ENCODE measurements at regions not wholly inside any gene's neighbourhood (a gene's known extent, or its start where the extent isn't known, plus 50 kb on each side); places are given as distances from the start of the nearest gene placed in this dataset.

- TF ChIP-seq, protein P1, sequence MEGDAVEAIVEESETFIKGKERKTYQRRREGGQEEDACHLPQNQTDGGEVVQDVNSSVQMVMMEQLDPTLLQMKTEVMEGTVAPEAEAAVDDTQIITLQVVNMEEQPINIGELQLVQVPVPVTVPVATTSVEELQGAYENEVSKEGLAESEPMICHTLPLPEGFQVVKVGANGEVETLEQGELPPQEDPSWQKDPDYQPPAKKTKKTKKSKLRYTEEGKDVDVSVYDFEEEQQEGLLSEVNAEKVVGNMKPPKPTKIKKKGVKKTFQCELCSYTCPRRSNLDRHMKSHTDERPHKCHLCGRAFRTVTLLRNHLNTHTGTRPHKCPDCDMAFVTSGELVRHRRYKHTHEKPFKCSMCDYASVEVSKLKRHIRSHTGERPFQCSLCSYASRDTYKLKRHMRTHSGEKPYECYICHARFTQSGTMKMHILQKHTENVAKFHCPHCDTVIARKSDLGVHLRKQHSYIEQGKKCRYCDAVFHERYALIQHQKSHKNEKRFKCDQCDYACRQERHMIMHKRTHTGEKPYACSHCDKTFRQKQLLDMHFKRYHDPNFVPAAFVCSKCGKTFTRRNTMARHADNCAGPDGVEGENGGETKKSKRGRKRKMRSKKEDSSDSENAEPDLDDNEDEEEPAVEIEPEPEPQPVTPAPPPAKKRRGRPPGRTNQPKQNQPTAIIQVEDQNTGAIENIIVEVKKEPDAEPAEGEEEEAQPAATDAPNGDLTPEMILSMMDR (IDR thresholded peaks at IDR 0.05 in 2 of 3, conservative IDR thresholded peaks at IDR 0.05 in 1 of 3; ENCODE audit: borderline replicate concordance in 1 of 3, insufficient read depth in 1 of 3, low read depth in 2 of 3, low read length in 2 of 3): no peak
- TF ChIP-seq POLR2A (IDR thresholded peaks at IDR 0.05; ENCODE audit: borderline replicate concordance, extremely low read depth, insufficient read depth, insufficient read length): no peak
- TF ChIP-seq POLR2AphosphoS5 (IDR thresholded peaks at IDR 0.05; ENCODE audit: low read depth, low read length): no peak
- TF ChIP-seq, protein P2, sequence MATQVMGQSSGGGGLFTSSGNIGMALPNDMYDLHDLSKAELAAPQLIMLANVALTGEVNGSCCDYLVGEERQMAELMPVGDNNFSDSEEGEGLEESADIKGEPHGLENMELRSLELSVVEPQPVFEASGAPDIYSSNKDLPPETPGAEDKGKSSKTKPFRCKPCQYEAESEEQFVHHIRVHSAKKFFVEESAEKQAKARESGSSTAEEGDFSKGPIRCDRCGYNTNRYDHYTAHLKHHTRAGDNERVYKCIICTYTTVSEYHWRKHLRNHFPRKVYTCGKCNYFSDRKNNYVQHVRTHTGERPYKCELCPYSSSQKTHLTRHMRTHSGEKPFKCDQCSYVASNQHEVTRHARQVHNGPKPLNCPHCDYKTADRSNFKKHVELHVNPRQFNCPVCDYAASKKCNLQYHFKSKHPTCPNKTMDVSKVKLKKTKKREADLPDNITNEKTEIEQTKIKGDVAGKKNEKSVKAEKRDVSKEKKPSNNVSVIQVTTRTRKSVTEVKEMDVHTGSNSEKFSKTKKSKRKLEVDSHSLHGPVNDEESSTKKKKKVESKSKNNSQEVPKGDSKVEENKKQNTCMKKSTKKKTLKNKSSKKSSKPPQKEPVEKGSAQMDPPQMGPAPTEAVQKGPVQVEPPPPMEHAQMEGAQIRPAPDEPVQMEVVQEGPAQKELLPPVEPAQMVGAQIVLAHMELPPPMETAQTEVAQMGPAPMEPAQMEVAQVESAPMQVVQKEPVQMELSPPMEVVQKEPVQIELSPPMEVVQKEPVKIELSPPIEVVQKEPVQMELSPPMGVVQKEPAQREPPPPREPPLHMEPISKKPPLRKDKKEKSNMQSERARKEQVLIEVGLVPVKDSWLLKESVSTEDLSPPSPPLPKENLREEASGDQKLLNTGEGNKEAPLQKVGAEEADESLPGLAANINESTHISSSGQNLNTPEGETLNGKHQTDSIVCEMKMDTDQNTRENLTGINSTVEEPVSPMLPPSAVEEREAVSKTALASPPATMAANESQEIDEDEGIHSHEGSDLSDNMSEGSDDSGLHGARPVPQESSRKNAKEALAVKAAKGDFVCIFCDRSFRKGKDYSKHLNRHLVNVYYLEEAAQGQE (IDR thresholded peaks at IDR 0.05; ENCODE audit: low read depth): no peak
- TF ChIP-seq EZH2phosphoT487 (IDR thresholded peaks at IDR 0.05; ENCODE audit: borderline replicate concordance): no peak
- TF ChIP-seq SIN3A (IDR thresholded peaks at IDR 0.05; ENCODE audit: low read depth): no peak
- no peak for TF ChIP-seq RAD21 (IDR thresholded peaks at IDR 0.05; ENCODE audit: low read depth)
- no peak for TF ChIP-seq YY1 (IDR thresholded peaks at IDR 0.05; ENCODE audit: extremely low read depth, insufficient replicate concordance, low read depth, low read length)
- no peak for TF ChIP-seq EZH2 (IDR thresholded peaks at IDR 0.05)
- no peak for TF ChIP-seq ZNF274 (IDR thresholded peaks at IDR 0.05; ENCODE audit: low read depth, low read length)
- TF ChIP-seq SRF (IDR thresholded peaks at IDR 0.05; ENCODE audit: low read depth): no peak
- TF ChIP-seq ELF1 (IDR thresholded peaks at IDR 0.05; ENCODE audit: borderline replicate concordance, low read depth): no peak
- TF ChIP-seq, protein P3, sequence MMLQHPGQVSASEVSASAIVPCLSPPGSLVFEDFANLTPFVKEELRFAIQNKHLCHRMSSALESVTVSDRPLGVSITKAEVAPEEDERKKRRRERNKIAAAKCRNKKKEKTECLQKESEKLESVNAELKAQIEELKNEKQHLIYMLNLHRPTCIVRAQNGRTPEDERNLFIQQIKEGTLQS (IDR thresholded peaks at IDR 0.05): no peak
- no peak for TF ChIP-seq TCF7L2 (IDR thresholded peaks at IDR 0.05; ENCODE audit: borderline replicate concordance, extremely low read depth, insufficient read depth, insufficient read length)
Observed at GRCh38 chr1:5256793-5257192, 602.4 kb downstream of the AJAP1 start.

All from HCT116 (cell line).